ENCODE measurements at regions not wholly inside any gene's neighbourhood (a gene's known extent, or its start where the extent isn't known, plus 50 kb on each side); places are given as distances from the start of the nearest gene placed in this dataset.

- TF ChIP-seq CTCF (IDR thresholded peaks at IDR 0.05) (no peak), POLR2A (IDR thresholded peaks at IDR 0.05) (no peak)
These were observed 508.4 kb upstream of the EPHA7 start for GRCh38 chr6:93927731-93928130.

Measured in thyroid gland (tissue), 4 donors.